22Rv1 (cell line): ENCODE measurements at regions not wholly inside any gene's neighbourhood (a gene's known extent, or its start where the extent isn't known, plus 50 kb on each side); places are given as distances from the start of the nearest gene placed in this dataset.

Source experiments
- H3K27ac ChIP-seq: fragments of 450-650 bp; 2 replicates; pipeline ENCODE4 v1.5.1; 2017
- CTCF ChIP-seq: fragments of 450-650 bp; IDR thresholded peaks from 2 replicates; pipeline ENCODE4 v1.5.1; 2017; ENCODE audit warnings: mild to moderate bottlenecking
- ZFX ChIP-seq: fragments of 450-650 bp; IDR thresholded peaks from 2 replicates; pipeline ENCODE4 v1.6.1; 2017; ENCODE audit warnings: antibody characterized with exemption, borderline replicate concordance

- TF ChIP-seq ZFX, result no peak
- no peak for TF ChIP-seq CTCF
- H3K27ac ChIP-seq, result no peak overlapping the region
Observed at GRCh38 chr12:84243686-84244085, 668.9 kb downstream of the SLC6A15 start.

GRCh38 chr12:84222841-84223240, 689.8 kb downstream of the SLC6A15 start:
- TF ChIP-seq CTCF (no peak), ZFX (no peak)
- H3K27ac ChIP-seq, result no peak overlapping the region

GRCh38 chr12:84218406-84218805, 694.2 kb downstream of the SLC6A15 start:
- H3K27ac ChIP-seq, result no peak overlapping the region
- TF ChIP-seq CTCF, result no peak
- TF ChIP-seq ZFX, result no peak

- H3K27ac ChIP-seq, result no peak overlapping the region
- TF ChIP-seq CTCF, result no peak
- TF ChIP-seq ZFX, result no peak
Observed at GRCh38 chr12:84201976-84202375, 710.6 kb downstream of the SLC6A15 start.

- H3K27ac ChIP-seq, result no peak overlapping the region
- TF ChIP-seq CTCF (no peak), ZFX (no peak)
Observed at GRCh38 chr12:84198294-84198946, 714.2 kb downstream of the SLC6A15 start.

GRCh38 chr12:84191779-84192178, 720.8 kb downstream of the SLC6A15 start:
- no peak for TF ChIP-seq ZFX
- no peak for TF ChIP-seq CTCF
- no peak overlapping the region for H3K27ac ChIP-seq

- TF ChIP-seq ZFX (no peak), CTCF (no peak)
- H3K27ac ChIP-seq, result no peak overlapping the region
Observed at GRCh38 chr12:84186433-84186832, 726.2 kb downstream of the SLC6A15 start.
